ENCODE measurements at regions not wholly inside any gene's neighbourhood (a gene's known extent, or its start where the extent isn't known, plus 50 kb on each side); places are given as distances from the start of the nearest gene placed in this dataset.

DNA sequence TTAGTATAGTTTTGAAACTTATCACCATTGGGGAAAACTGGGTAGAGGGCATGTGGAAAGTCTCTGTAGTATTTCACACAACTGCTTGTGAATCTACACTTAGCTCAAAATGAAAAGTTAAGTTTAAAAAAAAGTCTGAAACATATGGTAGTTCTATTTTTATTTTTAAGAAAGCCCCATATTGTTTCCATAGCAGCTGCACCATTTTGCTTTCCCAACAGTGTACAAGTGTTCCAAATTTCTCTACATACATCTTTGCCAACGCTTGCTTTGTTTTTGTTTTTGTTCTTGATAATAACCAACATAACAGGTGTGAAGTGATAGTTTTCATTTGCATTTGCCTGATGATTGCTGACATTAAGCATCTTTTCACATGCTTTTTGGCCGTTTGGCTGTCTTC lies 445.2 kb downstream of the FAM181B start (continued):
- TF ChIP-seq CREB5 (CRISPR knock-in tag; IDR thresholded peaks at IDR 0.05; ENCODE audit: low read depth) (no peak), OSR1 (CRISPR knock-in tag; IDR thresholded peaks at IDR 0.05) (no peak), ZC3H10 (CRISPR knock-in tag; IDR thresholded peaks at IDR 0.05) (no peak), ZFP3 (CRISPR knock-in tag; IDR thresholded peaks at IDR 0.05) (no peak)

DNA sequence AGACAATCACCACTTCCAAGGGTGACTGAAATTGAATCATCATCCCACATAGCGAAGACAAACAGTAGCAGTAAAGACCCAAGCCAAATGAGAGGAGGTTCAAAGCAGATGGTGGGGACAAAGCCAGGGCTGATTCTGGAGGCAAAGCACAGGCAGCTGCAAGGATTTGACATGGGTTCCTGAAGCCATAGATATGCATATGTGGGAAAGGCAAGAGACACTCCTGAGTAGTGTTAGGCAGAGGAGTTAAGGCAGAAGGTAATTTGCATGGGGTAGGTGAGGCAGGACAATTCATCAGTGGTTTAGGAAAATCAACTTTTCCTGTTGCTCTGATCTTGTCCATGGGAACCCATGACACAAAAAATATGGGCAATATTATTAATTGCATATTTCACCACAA lies 462.8 kb downstream of the FAM181B start:
- no peak for TF ChIP-seq ZNF565 (CRISPR knock-in tag; conservative IDR thresholded peaks at IDR 0.05; ENCODE audit: low read depth)
- TF ChIP-seq ZC3H10 (CRISPR knock-in tag; IDR thresholded peaks at IDR 0.05), result no peak
- TF ChIP-seq RARB (CRISPR knock-in tag; IDR thresholded peaks at IDR 0.05), result no peak
- no peak for TF ChIP-seq CREB5 (CRISPR knock-in tag; IDR thresholded peaks at IDR 0.05; ENCODE audit: low read depth)
- no peak for TF ChIP-seq BACH2 (CRISPR knock-in tag; IDR thresholded peaks at IDR 0.05; ENCODE audit: borderline replicate concordance)
- TF ChIP-seq ARNTL (CRISPR knock-in tag; IDR thresholded peaks at IDR 0.05; ENCODE audit: borderline replicate concordance, low read depth), result no peak
- TF ChIP-seq ESRRG (CRISPR knock-in tag; IDR thresholded peaks at IDR 0.05), result no peak
- no peak for TF ChIP-seq POU6F1 (CRISPR knock-in tag; IDR thresholded peaks at IDR 0.05; ENCODE audit: borderline replicate concordance, low read depth)
- no peak for TF ChIP-seq ZFP30 (CRISPR knock-in tag; IDR thresholded peaks at IDR 0.05)
- no peak for TF ChIP-seq ZNF8 (CRISPR knock-in tag; IDR thresholded peaks at IDR 0.05)
- TF ChIP-seq SNAI2 (CRISPR knock-in tag; IDR thresholded peaks at IDR 0.05), result no peak
- no peak for TF ChIP-seq ISL1 (CRISPR knock-in tag; IDR thresholded peaks at IDR 0.05)
- no peak for TF ChIP-seq ZFP3 (CRISPR knock-in tag; IDR thresholded peaks at IDR 0.05)
- no peak for TF ChIP-seq TSHZ2 (CRISPR knock-in tag; IDR thresholded peaks at IDR 0.05)
- TF ChIP-seq, protein P1, sequence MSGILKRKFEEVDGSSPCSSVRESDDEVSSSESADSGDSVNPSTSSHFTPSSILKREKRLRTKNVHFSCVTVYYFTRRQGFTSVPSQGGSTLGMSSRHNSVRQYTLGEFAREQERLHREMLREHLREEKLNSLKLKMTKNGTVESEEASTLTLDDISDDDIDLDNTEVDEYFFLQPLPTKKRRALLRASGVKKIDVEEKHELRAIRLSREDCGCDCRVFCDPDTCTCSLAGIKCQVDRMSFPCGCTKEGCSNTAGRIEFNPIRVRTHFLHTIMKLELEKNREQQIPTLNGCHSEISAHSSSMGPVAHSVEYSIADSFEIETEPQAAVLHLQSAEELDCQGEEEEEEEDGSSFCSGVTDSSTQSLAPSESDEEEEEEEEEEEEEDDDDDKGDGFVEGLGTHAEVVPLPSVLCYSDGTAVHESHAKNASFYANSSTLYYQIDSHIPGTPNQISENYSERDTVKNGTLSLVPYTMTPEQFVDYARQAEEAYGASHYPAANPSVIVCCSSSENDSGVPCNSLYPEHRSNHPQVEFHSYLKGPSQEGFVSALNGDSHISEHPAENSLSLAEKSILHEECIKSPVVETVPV (CRISPR knock-in tag; IDR thresholded peaks at IDR 0.05), result no peak
- TF ChIP-seq PPARA (CRISPR knock-in tag; IDR thresholded peaks at IDR 0.05; ENCODE audit: borderline replicate concordance), result no peak
- no peak for TF ChIP-seq TCF4 (CRISPR knock-in tag; IDR thresholded peaks at IDR 0.05; ENCODE audit: borderline replicate concordance)
- TF ChIP-seq OSR1 (CRISPR knock-in tag; IDR thresholded peaks at IDR 0.05), result no peak
- TF ChIP-seq GLIS3 (CRISPR knock-in tag; IDR thresholded peaks at IDR 0.05), result no peak
- TF ChIP-seq CSDC2 (CRISPR knock-in tag; IDR thresholded peaks at IDR 0.05), result no peak
- ATAC-seq, result no peak

DNA sequence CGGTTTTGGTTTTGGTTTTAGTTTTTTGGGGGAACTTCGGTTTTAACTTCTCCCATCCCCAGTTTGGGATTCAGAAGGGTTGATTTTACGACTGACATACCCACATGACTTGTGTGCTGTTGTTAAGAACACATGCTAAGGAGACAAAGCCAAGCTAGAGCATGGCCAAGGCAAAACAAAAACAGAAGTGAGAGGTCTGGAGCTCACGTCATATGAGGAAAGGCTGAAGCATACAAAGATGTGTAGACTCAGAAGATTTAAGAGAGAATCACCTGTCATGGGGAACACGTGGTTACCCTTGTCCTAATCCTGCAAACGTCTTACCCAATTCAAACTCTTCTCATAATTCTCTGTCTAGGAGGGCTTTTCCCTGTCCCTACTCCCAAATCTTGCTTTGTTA lies 465.0 kb downstream of the FAM181B start:
- no peak for ATAC-seq
- TF ChIP-seq ZFP3 (CRISPR knock-in tag; IDR thresholded peaks at IDR 0.05), result no peak
- no peak for TF ChIP-seq ZFP30 (CRISPR knock-in tag; IDR thresholded peaks at IDR 0.05)
- TF ChIP-seq TCF4 (CRISPR knock-in tag; IDR thresholded peaks at IDR 0.05; ENCODE audit: borderline replicate concordance), result no peak
- TF ChIP-seq BACH2 (CRISPR knock-in tag; IDR thresholded peaks at IDR 0.05; ENCODE audit: borderline replicate concordance), result no peak
- no peak for TF ChIP-seq PPARA (CRISPR knock-in tag; IDR thresholded peaks at IDR 0.05; ENCODE audit: borderline replicate concordance)
- no peak for TF ChIP-seq RARB (CRISPR knock-in tag; IDR thresholded peaks at IDR 0.05)
- TF ChIP-seq CSDC2 (CRISPR knock-in tag; IDR thresholded peaks at IDR 0.05), result no peak
- no peak for TF ChIP-seq ZC3H10 (CRISPR knock-in tag; IDR thresholded peaks at IDR 0.05)
- no peak for TF ChIP-seq ARNTL (CRISPR knock-in tag; IDR thresholded peaks at IDR 0.05; ENCODE audit: borderline replicate concordance, low read depth)
- TF ChIP-seq SNAI2 (CRISPR knock-in tag; IDR thresholded peaks at IDR 0.05), result no peak
- TF ChIP-seq ZNF565 (CRISPR knock-in tag; conservative IDR thresholded peaks at IDR 0.05; ENCODE audit: low read depth), result no peak
- TF ChIP-seq TSHZ2 (CRISPR knock-in tag; IDR thresholded peaks at IDR 0.05), result no peak
- no peak for TF ChIP-seq TOX (CRISPR knock-in tag; IDR thresholded peaks at IDR 0.05; ENCODE audit: borderline replicate concordance)
- no peak for TF ChIP-seq GLIS3 (CRISPR knock-in tag; IDR thresholded peaks at IDR 0.05)
- no peak for TF ChIP-seq ESRRG (CRISPR knock-in tag; IDR thresholded peaks at IDR 0.05)
- TF ChIP-seq POU6F1 (CRISPR knock-in tag; IDR thresholded peaks at IDR 0.05; ENCODE audit: borderline replicate concordance, low read depth), result no peak
- no peak for TF ChIP-seq OSR1 (CRISPR knock-in tag; IDR thresholded peaks at IDR 0.05)
- TF ChIP-seq CREB5 (CRISPR knock-in tag; IDR thresholded peaks at IDR 0.05; ENCODE audit: low read depth), result no peak

Data from SK-N-SH treated with all-trans-retinoic acid at 6 μM for 48 hours (cell line).